ENCODE measurements at regions not wholly inside any gene's neighbourhood (a gene's known extent, or its start where the extent isn't known, plus 50 kb on each side); places are given as distances from the start of the nearest gene placed in this dataset.
A peak's percentile ranks its signal among the peaks of the same experiment; 100 is the strongest.

DNA sequence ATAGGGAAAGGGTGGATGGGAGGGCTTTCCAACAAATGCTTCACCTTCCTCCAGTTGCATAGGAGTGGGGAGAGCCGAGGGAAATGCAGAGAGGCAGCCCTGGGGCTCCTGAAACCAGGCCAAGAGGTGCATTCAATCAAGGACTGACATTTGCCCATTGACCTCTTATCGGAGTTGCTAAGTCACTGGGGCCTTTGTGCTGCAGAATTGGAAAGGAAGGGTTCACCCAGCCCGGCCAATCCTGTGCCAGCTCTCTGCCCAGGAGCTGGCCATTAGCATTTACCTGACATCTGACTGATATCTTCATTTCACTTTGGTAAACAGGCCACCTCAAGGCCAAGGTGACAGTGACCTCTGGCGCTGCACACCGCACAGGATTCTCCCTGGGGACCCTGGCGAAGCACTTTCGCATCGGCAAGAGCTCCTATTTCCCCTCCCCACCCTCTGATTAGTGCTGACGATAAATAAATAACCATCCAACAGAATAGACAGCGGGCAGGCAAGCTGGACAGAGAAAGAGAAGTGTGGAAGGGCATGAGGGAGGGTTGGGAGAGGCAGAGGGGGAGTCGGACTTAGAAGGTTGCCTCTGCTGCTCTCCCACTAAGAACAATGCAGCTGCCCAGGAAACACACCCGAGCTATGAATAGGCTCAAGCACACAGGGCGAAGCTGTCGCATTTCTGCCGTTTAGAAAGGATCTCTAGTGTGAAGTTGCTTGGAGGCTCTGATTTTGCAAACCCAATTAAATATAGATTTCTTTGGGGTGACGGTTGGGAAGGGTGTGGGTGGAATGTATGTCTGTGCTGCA, 57.0 kb upstream of the BOD1 start:
- Histone ChIP-seq H3K4me3 (ENCODE audit: extremely low read depth in 1 of 4, insufficient read depth in 2 of 4, low read depth in 3 of 4, low read length in 4 of 4) (no peak overlapping the region), H3K18ac (ENCODE audit: extremely low read depth, low read length) (peak overlapping the region; percentile 29; the same call in 1 of the 2 replicates), H4K20me1 (replicated peaks in 1 of 2; ENCODE audit: control insufficient read depth in 1 of 2, insufficient read depth in 2 of 2, low read length in 2 of 2) (no peaks in the 10 kb centered on the region), H3K4me2 (ENCODE audit: insufficient read depth in 1 of 2, low read depth in 2 of 2, low read length in 2 of 2) (no peak overlapping the region), H3K79me1 (ENCODE audit: low read depth, low read length) (no peaks in the 10 kb centered on the region), H3K9me3 (ENCODE audit: insufficient read depth in 2 of 2, low read depth in 1 of 2, low read length in 1 of 2) (peaks cover 16 to 25% of the 10 kb centered on the region in 2 experiments), H3K9ac (replicated peaks in 1 of 4; ENCODE audit: extremely low read depth in 1 of 4, low read depth in 3 of 4, low read length in 3 of 4) (no peak overlapping the region), H3K36me3 (ENCODE audit: control insufficient read depth in 2 of 4, insufficient read depth in 4 of 4, low read length in 3 of 4) (peaks cover 0 to 4% (median 0%) of the 10 kb centered on the region in 4 experiments; a peak in 1 of 8 replicates), H4K8ac (ENCODE audit: extremely low read depth, insufficient read depth, low read length) (no peak overlapping the region), H3K23me2 (ENCODE audit: low read depth, low read length) (no peaks in the 10 kb centered on the region; the same call in 1 of the 2 replicates), H3K27me3 (replicated peaks in 1 of 4; ENCODE audit: control insufficient read depth in 3 of 4, extremely low read depth in 1 of 4, insufficient read depth in 3 of 4, low read length in 3 of 4) (no peaks in the 10 kb centered on the region), H3K23ac (ENCODE audit: insufficient read length) (no peak overlapping the region), H3K14ac (ENCODE audit: insufficient read length) (no peak overlapping the region), H2BK15ac (ENCODE audit: low read length) (no peak overlapping the region), H3K27ac (ENCODE audit: low read depth, low read length) (no peak overlapping the region), H3K56ac (replicated peaks; ENCODE audit: insufficient read length, low read depth, low read length) (no peak overlapping the region), H3K79me2 (ENCODE audit: control insufficient read depth in 1 of 2, insufficient read depth in 2 of 2, low read length in 2 of 2) (no peaks in the 10 kb centered on the region), H4K91ac (replicated peaks; ENCODE audit: insufficient read length, low read length) (peak overlapping the region; percentile 18), H2AFZ (ENCODE audit: low read length) (no peak overlapping the region), H2AK5ac (ENCODE audit: low read depth, low read length) (no peak overlapping the region), H4K5ac (ENCODE audit: insufficient read length, low read depth, low read length) (no peak overlapping the region), H2BK20ac (ENCODE audit: low read length) (peak overlapping the region; percentile 15; the same call in 1 of the 2 replicates), H2BK12ac (ENCODE audit: low read depth, low read length) (peak overlapping the region; percentile 46; the same call in 1 of the 2 replicates), H3K4me1 (replicated peaks in 1 of 4; ENCODE audit: control insufficient read depth in 3 of 4, insufficient read depth in 4 of 4, low read length in 3 of 4) (peaks cover 5 to 16% (median 8%) of the 10 kb centered on the region in 4 experiments; a peak in 5 of 7 replicates), H2BK5ac (ENCODE audit: low read depth, low read length) (peak overlapping the region; percentile 21; the same call in 1 of the 2 replicates), H3K4ac (replicated peaks; ENCODE audit: insufficient read length, low read depth, low read length) (peak overlapping the region; percentile 10), H2BK120ac (replicated peaks; ENCODE audit: low read depth, low read length) (peak overlapping the region; percentile 0)
- CTCF ChIA-PET (ENCODE audit: partially characterized antibody): interaction anchor here (0.6 to 1.5 kb wide), 4 partner anchors 10 to 151 kb away, joined by 3 read pairs; no protein-coding TSS in a partner anchor
- DNase-seq (ENCODE audit: low read depth in 1 of 2, low spot score in 2 of 2) (no peak), FAIRE-seq (no peak)
- POLR2A ChIA-PET (ENCODE audit: partially characterized antibody): interaction anchor here (0.7 to 0.9 kb wide), 2 partner anchors 45 to 227 kb away, joined by 3 read pairs; no protein-coding TSS in a partner anchor
- TF ChIP-seq GTF2F1 (IDR thresholded peaks at IDR 0.05; ENCODE audit: borderline replicate concordance, low read depth, low read length) (no peak), CHD2 (IDR thresholded peaks at IDR 0.05; ENCODE audit: low read length) (no peak), TCF12 (IDR thresholded peaks at IDR 0.05; ENCODE audit: low read depth, low read length) (no peak), TBP (IDR thresholded peaks at IDR 0.05; ENCODE audit: low read depth, low read length) (no peak), KDM1A (IDR thresholded peaks at IDR 0.05; ENCODE audit: borderline replicate concordance, low read length) (no peak)
- WGBS, 2 experiments (ENCODE audit: extremely low coverage in 1 of 2, insufficient coverage in 1 of 2, insufficient read length in 1 of 2, insufficient replicate concordance in 2 of 2, low coverage in 1 of 2, low lambda C conversion rate in 2 of 2, missing lambda C conversion rate in 1 of 2): 88% methylated on average over 16 of the region's 16 CpGs; no CpG with 5 or more reads in 1 of the 2 experiments
